ENCODE measurements at regions not wholly inside any gene's neighbourhood (a gene's known extent, or its start where the extent isn't known, plus 50 kb on each side); places are given as distances from the start of the nearest gene placed in this dataset.

DNA sequence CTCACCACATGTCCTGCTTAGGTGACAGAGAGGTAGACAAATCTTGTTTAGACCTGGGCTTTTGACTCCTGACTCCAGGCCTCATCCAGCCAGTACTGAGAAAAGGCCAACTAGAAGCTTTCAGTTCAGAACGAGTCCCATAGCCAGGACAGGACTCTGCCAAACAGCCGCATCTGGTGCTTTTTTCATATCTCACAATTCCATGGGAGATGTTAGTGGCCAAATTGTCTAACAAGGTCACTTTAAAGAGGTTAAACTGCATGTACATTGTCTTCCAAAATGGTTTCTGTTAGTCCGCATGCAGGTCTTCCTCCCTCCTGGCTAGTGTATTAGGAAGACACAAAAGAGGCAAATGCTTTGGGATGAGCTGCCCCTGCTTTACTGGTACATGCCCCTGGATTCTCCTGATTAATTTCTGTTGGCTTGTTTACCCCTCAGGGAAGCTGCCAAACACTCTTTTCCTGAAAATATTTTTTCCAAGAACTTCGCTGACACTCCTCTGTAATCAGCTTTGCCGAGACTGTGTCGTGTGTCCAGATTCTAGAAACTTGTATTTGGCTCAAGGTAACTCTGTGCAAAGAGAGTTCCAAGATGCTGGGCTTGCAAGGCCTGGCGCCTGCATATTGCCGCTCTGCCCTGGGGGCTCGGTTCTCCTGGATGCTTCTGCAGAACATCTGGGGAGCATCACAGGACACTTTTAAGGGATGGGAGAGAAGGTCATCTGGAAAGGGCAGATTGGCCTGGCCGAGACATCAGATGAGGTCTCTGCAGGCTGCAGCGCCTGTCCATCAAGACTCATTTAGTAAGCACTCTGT is 209.2 kb upstream of the APCDD1 start:
- TF ChIP-seq POLR2A (IDR thresholded peaks at IDR 0.05) (no peak), EP300 (IDR thresholded peaks at IDR 0.05) (no peak)
- TF ChIP-seq, protein P1, sequence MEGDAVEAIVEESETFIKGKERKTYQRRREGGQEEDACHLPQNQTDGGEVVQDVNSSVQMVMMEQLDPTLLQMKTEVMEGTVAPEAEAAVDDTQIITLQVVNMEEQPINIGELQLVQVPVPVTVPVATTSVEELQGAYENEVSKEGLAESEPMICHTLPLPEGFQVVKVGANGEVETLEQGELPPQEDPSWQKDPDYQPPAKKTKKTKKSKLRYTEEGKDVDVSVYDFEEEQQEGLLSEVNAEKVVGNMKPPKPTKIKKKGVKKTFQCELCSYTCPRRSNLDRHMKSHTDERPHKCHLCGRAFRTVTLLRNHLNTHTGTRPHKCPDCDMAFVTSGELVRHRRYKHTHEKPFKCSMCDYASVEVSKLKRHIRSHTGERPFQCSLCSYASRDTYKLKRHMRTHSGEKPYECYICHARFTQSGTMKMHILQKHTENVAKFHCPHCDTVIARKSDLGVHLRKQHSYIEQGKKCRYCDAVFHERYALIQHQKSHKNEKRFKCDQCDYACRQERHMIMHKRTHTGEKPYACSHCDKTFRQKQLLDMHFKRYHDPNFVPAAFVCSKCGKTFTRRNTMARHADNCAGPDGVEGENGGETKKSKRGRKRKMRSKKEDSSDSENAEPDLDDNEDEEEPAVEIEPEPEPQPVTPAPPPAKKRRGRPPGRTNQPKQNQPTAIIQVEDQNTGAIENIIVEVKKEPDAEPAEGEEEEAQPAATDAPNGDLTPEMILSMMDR (IDR thresholded peaks at IDR 0.05), result no peak
